ENCODE measurements at regions not wholly inside any gene's neighbourhood (a gene's known extent, or its start where the extent isn't known, plus 50 kb on each side); places are given as distances from the start of the nearest gene placed in this dataset.

DNA sequence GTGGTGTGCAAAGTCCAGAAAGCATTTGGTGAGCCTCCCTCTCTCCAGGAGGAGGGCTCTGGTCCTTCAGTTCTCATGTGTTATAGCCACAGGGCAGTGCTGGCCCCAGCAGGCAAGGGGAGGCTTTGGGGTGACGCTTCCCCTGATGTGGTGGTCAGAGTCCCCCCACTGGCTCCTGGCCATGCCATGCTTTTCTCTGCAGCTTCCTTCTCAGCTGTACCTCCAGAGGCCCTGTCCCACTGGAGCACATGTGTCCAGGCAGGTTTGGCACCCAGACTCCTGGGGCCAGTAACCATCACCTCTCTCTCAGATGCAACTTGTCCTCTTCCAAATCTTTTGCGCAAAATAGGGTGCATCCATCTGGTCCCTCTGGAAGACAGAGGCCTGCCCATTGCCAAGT, 233.0 kb upstream of the ZNF32 start:
- no peak for DNase-seq (ENCODE audit: low read depth, low spot score)

DNA sequence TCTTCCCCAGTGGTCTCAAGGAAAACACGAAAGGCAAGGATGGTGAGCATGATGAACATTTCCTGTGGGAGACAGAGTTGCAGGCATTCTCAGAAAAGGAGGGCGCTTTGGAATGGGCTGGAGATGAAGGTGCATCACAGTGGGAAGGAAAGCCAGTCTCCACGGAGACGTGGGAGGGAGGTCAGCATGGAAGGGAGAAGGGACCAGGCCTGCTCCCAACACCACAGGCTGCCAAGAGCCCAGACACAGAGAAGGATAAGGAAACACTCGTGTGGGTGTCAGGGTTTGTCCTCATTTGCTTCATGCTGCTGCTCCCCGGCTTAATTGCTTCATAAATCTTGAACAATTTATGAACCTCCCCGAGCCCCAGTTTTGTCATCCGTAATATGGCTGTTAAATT, 231.5 kb upstream of the ZNF32 start:
- no peak for DNase-seq (ENCODE audit: low read depth, low spot score)

DNA sequence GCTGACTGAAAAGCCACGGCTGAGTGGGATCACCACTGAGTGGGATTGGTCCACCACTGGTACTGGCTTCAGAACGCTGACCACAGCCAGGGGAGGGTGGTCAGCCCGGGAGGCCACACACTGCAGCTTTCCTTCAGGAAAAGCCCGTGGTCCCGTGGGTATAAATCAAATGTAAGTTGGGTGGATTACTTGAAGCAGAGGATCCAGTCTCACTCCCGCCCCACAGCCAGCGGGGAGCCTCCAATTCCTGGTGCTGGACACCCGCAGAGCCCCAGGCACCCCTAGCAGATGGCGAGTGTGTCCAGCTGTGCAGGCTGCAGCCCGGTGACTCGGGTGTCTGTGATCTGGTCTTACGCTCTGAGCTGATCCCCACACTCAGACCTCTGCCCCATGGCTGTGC, 231.1 kb upstream of the ZNF32 start:
- DNase-seq (ENCODE audit: low read depth, low spot score) = no peak

DNA sequence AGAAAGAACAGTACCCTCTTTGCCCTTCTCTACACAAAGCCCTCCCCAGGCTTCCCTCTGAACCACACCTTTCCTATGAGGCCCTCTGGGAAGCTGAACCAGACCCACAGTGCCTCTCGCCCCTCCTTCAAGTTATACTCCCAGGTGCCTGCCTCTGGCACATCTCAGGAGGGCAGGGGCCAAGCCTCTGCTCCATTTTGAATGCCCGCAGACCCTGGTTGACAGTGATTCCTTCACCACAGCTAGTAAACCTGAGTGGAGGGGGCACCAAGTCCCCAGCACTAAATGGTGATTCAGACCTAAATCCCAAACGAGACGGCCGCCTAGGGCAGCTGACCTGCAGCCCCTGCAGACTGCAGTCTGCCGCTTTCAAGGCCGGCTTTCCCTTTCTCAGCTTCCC, 230.5 kb upstream of the ZNF32 start:
- no peak for DNase-seq (ENCODE audit: low read depth, low spot score)

DNA sequence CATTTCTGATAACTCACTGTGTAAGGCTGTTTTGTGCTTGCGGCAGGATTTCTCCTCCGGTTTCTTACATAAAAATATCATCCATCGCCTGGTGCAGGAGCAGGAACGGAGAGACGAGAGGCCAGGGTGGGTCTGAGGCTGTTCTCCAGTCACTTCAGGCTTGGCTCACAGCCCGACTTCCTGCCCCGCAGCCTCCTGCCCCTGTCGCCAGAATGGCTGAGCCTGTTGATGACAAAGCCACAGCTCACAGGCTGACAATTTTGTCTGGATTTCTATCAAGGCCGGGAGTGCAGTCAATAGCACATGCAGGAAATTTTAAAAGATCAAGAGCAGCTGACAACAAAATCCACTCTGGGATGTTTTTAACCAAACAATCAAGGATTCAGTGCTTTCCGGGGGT, 229.7 kb upstream of the ZNF32 start:
- DNase-seq (ENCODE audit: low read depth, low spot score) = no peak

DNA sequence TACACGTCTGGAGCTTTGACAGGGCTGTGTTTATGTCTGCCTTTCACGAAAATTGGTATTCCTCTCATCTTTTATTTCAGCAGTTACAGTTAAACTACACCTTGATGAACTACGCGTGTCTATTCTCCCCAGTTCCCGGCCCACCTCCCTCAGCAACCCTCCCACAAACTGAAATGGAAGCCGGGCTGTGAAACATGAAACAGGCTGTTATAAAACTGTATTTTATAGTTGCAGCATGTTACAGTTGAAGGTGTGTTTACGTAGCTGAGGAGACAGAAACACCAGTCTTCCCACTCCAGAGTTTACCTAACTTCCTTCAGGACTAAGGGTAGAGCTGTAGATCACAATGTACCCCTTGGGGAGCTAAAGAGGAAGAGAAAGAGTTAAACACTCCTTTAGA, 228.3 kb upstream of the ZNF32 start:
- no peak for DNase-seq (ENCODE audit: low read depth, low spot score)

DNA sequence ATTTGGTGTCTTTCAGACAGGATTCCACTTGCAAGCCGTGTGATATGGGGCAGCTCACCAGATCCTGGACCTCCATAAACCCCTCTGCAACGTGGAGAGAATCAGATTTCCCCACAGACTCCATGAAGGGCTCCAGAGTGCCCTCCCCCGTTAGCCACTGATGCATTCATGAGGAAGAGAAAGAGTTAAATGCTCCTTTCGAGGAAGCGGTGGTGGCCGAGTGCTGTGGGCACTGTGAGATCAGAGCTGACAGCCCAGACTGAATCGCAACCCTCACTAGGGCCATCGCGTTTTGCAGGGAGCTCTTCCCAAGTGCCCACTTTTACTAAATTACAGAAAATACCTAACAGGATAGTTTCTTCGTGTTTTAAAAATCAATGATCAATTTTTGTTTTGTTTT, 226.3 kb upstream of the ZNF32 start:
- DNase-seq (ENCODE audit: low read depth, low spot score) = no peak

DNA sequence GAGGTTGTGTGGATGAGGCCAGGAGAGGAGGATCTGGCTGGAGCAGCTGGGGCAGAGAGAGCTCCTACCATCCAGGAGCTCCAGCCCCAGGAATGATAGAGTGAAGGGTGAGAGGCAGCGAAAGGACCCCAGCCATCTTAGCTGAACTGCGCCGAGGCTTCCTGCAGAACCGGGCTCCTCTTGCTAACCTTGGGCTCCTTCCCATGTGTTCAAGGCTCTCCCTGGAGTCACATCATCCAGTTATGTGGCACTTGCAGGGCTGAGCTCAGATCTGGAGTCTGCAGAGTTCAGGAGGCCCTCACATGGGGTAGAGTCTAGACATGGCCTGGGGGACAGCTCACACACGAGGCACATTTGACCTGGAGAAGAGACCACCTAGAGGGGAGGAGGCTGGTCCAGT, 225.0 kb upstream of the ZNF32 start:
- no peak for DNase-seq (ENCODE audit: low read depth, low spot score)

DNA sequence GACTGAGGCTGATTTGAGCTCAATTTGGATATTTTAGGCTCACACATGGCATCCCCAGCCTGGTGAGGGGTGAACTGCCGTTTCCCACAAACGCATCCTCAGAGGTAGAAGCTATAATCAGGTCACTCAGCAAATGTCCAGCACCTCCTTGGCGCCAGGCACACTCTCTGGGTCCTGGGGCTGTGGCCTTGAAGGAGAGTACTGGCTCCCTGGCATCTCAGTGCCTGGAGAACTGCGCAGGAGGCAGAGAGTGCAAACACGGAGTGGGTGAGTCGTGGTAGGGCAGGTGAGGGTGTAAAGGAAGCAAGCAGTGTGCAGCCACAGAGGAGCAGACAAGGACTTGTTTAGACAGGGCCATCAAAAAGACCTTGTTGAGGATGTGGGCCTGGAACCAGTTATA, 224.0 kb upstream of the ZNF32 start:
- no peak for DNase-seq (ENCODE audit: low read depth, low spot score)

DNA sequence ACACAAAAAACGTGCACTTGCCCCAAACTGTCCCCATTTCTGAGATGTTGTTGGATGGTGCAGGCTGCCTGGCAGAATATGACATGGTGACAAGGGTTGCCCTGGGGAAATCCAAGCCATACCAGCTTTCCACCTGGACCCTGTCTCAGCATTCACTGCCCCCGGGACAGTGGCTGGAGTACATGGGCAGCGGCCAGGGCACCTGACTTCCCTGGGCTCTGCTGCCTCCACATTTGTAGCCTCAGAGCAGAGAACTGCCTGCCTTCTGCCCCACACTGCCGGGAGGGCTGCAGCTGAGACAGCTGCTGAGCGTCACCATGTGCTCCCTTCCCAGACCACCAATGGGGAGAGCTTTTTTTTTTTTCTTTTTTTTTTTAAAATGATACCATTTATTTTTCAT, 222.9 kb upstream of the ZNF32 start:
- no peak for DNase-seq (ENCODE audit: low read depth, low spot score)

DNA sequence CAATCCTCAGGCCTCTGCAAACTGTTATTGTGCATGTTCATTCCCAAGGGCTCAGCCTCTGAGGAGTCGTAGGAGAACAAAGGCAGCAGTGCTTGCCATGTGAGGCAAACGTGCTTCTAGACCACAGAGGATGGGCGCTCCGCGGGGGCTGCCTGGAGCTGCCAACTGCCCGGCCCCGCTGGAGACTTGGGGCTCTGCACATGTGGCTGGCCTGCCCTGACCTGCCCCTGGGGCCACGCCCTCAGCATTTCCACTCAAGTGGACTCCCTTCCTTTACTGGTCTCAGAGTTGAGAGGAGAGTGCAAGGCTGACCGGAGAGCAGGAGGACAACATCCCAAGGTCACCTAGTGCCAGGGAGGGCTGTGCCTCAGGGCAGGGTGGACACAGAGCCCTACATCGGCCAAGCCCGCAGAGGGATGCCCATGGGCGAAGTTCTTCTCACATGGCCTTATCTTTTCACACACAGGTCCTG, 222.3 kb upstream of the ZNF32 start:
- DNase-seq (ENCODE audit: low read depth, low spot score) = no peak

DNA sequence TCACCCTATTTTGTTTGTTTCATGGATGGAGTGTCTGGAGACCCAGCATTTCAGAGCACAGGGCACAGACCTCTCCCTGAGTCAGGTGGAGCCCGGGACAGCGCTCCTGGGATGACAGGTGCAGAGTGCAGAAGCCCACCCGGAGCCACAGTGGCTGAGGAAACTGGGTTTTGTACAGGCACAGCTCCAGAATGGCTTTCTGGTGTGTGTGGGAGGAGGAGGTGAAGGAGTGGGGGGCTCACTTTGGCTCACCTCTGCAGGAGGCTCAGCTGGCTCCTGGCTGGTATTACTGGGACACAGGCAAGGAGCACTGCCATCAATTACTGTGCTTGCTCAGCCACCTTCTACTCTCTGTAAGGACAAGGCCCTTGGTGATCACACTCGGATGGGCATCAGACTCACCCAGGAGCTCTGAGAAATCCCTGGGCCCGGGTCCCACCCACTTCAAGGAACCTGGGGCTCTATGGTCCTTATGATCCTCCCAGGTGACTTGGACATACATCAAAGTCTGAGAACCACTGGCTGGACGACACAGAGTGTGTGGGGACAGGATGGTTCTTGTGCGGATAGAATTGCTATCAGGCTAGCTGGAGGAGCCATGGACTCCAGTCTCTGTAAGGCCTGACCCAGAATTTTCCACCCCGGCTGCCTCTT, 221.1 kb upstream of the ZNF32 start:
- no peak for DNase-seq (ENCODE audit: low read depth, low spot score)

DNA sequence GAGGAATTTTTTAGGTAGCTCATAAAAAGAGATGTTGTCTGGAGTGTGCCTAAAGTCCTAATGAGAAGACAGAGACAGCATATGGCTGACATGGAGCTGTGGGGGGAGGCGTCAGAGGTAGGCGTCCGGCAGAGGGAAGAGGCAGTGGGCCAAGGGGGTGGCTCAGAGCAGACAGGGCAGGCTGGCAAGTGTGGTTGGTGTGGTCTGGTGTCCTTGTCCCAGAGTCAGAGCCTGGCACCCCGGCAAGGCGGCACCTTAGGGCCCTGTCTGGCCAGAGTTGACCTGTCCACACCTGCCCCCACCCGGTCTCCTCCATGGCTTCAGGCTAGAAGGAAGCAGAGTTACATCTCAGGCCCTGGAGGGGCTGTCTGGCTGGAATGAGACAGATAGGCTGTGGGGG, 220.3 kb upstream of the ZNF32 start:
- no peak for DNase-seq (ENCODE audit: low read depth, low spot score)

DNA sequence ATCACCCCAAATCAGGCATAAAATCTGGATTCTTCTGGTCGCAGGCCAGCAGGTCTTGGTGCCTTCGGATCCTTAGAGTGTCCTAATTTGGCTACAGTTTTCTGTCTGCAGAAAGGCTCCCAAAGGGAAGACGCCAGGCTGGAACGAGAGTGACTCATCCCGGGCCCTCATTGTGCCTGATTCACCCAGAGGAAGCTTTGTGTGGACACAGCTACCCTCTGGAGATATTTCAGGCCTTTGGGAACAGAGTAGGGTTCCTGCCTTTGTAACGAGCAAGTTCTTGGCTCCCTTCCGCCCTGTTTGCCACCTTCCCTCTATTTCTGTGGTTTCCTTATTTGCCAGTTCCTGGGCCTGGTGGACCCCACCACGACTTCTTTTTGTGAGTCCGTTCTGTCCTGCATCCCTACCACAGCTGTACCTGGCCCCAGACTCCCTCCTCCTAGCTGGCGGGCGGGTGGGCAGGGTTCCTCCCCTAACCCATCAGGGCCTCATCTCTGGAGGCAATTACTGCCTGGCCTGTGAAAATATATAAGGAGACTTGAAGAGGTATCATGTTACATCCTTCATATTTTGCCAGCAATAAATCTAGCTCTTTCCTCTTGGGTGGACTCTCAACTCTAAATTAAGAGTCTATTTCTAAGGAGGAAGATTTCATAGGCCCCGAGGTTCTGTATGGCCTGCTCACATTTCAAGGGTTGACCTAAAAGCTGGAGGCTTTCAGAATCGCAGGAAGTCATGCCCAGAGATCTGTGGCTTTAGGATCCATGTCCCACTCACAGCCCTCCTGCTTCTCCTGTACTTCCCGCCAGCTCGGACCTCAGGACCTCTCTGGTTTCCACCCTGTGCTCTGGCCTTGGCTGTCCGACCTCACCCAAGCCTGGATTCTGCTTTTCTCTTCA, 219.2 kb upstream of the ZNF32 start:
- peak; percentile 50 for DNase-seq (ENCODE audit: low read depth, low spot score)

DNA sequence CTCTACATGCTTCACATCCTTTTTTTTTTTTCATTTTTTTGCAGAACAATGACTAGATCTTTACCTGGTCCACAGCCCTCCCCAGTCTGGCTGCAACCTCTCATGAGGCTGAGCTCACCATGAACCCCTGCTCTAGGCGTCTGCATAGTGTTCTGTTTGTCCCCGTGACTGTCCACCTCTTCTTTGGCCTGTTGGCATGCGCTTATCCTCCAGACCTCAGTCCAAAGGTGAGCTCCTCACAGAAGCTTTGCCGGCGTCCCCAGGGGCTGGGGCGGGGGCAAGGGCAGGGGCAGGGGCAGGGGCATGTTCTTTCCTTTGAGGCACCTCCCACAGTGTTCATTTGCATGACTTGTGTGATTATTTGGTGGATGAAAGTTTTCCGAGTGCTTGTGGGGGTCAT, 218.4 kb upstream of the ZNF32 start:
- DNase-seq (ENCODE audit: low read depth, low spot score) = no peak

DNA sequence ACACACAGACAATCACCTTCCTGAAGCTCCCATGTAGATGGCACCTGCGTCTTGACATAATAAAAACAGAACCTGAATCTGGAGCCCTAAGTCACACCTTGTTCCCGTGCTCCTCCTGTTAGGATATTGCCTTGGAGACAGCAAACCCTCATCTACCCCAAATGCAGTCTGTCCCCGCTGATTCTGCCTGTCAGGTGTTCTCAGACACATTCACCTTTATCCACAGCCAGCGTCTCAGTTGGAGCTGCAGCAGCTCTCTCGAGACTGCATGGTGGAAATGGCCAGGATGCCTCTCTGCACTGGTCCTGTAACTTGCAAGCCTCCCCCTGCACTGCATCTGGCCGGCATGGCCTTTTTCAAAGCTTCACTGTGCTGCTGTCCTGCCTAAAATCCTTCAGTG, 218.0 kb upstream of the ZNF32 start:
- no peak for DNase-seq (ENCODE audit: low read depth, low spot score)

DNA sequence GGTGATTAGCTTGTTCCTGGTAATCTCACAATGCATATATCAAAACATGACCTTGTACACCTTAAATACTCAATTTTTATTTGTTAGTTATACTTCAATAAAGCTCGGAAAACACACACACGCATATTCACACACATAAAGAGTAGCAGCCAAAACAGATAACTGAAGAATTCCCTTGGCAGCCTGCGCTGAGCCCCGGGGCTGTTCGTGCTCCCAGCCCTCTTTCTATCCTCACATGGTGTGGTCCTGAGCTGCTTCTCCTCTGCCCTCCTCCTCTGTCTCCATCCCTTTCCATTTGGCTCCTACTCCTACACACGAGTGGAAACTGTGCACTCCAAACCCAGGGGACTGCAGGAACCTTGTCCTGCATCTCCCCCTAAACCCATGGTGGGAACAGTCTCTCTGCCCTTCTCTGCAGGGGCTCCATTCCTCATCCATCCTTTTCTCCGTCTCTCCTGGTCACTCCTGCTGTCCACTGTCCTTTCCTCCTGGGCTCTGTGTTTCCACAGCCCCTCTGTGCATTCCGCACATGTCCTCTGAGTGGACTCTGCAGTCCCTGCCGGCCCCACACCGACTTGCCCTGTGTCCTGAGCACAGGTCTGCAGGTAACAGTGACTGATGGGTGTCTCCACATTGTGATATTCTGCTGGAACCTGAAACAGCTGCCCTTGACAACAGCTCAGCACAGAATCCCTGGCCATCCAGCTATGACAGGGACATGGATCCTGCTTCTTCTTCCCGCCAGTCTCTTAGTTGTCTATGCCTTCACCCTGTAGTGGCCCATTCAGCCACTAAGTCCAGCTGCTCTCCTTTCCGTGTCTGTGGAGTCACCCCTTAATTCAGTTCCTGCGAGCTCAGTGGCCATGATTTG, 216.8 kb upstream of the ZNF32 start:
- DNase-seq (ENCODE audit: low read depth, low spot score) = no peak

DNA sequence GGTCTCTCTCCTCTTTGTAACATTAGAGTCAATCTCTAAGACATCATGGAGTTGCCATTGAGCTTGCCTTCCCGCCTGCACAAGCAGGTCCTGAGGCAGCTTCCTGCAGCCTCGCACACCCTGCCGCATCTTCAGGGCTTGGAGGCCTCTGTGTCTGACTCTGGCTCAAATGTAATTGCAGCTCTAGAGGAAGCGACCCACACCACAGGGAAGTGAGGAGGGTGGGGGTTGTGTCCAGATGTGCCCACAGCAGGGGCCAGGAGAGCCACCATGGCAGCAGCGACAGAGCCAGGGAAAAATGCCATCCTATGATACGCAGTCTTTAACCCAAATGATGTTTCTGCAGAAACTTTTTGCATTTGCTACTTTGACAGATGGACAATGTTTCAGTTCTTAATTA, 216.0 kb upstream of the ZNF32 start:
- no peak for DNase-seq (ENCODE audit: low read depth, low spot score)

DNA sequence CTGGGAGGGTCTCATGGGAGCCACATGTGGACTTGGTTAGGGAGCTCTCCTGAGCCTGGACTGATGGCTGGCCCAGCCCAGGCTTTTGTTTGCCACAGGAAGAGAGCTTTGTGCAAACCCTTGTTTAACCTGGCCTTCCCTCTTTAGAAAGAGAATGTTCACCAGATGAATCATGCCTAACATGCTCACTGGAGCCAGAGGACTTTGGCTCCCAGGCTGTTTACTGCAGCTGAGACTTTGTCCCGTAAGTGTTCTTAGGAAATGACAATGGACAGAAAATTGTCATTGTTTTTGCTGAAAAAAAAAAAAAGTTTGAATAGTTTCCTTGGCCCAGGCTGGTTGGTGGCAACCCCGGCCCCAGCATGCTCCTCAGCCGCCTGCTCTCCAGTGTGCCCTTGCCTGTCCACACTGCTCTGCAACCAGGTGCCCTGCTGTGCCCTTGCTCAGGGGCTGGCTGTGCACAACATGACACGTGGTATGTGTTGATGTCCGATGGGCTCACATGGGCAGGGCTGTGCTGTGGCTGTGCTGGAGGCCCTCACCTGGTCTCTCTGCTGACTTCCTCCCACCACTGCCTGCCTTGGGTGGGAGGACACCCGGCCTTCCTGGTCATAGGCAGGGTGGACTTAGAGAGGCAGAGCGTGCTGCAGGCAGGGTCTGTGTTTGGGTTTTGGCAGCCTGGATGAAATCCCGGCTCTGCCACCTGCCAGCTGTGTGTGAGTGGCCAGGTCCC, 215.3 kb upstream of the ZNF32 start:
- DNase-seq (ENCODE audit: low read depth, low spot score) = peak; percentile 91

DNA sequence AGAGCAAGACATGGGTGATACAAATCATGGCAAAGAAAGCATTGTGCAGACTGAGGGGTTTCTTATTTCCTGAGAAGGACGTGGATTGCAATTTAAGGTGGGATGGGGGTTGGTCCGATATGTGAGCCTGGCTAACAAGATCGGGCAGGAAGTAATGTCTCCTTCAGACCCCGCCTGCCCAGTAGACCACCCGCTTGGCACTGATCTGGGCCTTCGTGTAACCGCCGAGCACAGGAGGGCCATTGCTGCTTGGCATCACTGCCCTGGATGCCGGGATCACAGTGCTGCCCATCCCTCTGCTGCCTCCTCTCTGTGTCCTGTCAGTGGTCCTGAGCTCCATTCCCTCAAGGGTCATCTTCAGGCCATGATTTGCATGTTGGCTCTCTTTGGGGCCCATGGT, 214.6 kb upstream of the ZNF32 start:
- no peak for DNase-seq (ENCODE audit: low read depth, low spot score)

DNA sequence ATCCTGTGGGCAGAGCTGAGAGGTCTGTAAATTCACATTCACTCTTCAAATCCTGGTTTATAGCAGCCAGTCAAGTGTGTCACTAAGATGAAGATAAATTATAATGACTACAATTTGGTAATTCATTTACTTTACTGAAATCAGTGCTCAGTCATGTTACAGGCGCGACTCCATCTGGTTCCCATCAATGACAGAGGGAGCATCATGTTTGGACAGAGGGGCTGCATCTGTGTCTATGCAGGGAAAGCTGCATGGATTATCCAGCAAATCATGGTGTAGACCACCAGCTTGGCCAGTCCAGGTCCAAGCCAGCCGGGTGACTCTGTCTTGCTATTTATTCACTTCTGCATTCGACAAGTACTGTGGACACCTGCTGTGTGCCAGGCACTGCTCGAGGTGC, 214.1 kb upstream of the ZNF32 start:
- DNase-seq (ENCODE audit: low read depth, low spot score) = no peak
